ENCODE measurements at regions not wholly inside any gene's neighbourhood (a gene's known extent, or its start where the extent isn't known, plus 50 kb on each side); places are given as distances from the start of the nearest gene placed in this dataset.

DNA sequence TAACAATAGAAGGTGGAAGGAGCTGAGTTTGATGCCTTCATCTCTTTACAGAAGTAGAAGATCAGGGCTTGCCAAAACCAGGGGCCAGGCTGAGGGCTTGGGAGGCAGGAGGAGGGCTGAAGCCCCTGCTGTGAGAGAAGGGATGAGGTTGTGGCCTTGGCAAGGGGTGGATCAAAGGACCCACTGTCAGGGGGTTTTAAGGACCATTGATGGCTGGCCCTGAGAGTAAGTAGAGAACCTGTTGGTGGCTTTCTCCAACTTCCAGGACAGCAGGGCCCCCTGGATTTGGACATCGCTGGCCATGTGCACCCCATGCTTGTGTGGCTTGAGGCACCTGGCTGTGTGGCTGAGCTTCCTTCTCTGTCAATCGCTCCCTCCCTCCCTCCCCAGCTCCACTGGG, 927.7 kb downstream of the TBC1D22A start:
- no peak overlapping the region for H2BK120ac ChIP-seq (ENCODE audit: low read depth, low read length)
- no peak overlapping the region for H3K18ac ChIP-seq (ENCODE audit: low read depth, low read length)
- no peaks in the 10 kb centered on the region for H4K20me1 ChIP-seq (ENCODE audit: insufficient read depth, low read length)
- no peak overlapping the region for H2BK15ac ChIP-seq (ENCODE audit: low read depth, low read length)
- ChIA-PET POLR2A (ENCODE audit: unreplicated experiment) (no interaction called here), CTCF (no interaction called here)
- H2AFZ ChIP-seq (replicated peaks; ENCODE audit: low read length, poor library complexity) = no peak overlapping the region
- H3K36me3 ChIP-seq (ENCODE audit: control insufficient read depth, insufficient read depth, low read length) = no peaks in the 10 kb centered on the region
- TF ChIP-seq CHD1 (IDR thresholded peaks at IDR 0.05; ENCODE audit: low read depth, low read length) = no peak
- no peak for TF ChIP-seq RAD21 (IDR thresholded peaks at IDR 0.05; ENCODE audit: low read length)
- TF ChIP-seq, protein P1, sequence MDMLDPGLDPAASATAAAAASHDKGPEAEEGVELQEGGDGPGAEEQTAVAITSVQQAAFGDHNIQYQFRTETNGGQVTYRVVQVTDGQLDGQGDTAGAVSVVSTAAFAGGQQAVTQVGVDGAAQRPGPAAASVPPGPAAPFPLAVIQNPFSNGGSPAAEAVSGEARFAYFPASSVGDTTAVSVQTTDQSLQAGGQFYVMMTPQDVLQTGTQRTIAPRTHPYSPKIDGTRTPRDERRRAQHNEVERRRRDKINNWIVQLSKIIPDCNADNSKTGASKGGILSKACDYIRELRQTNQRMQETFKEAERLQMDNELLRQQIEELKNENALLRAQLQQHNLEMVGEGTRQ (IDR thresholded peaks at IDR 0.05; ENCODE audit: low read depth, low read length) = no peak
- no peak overlapping the region for H4K8ac ChIP-seq (ENCODE audit: low read depth in 2 of 2, low read length in 2 of 2)
- H3K9ac ChIP-seq (ENCODE audit: low read depth, low read length) = no peak overlapping the region
- no peak overlapping the region for H2BK20ac ChIP-seq (ENCODE audit: low read depth, low read length)
- no peak overlapping the region for H3K14ac ChIP-seq (replicated peaks; ENCODE audit: low read depth, low read length)
- H3K27ac ChIP-seq (ENCODE audit: insufficient read depth, low read length) = no peak overlapping the region
- no peaks in the 10 kb centered on the region for H3K79me1 ChIP-seq (ENCODE audit: low read depth in 1 of 2, low read length in 2 of 2)
- peaks cover 49% of the 10 kb centered on the region for H3K9me3 ChIP-seq (ENCODE audit: control insufficient read depth, insufficient read depth, low read length)
- no peak overlapping the region for H3K23ac ChIP-seq (ENCODE audit: low read depth, low read length)
- H3K4ac ChIP-seq (ENCODE audit: low read depth, low read length) = no peak overlapping the region
- H2AK5ac ChIP-seq (ENCODE audit: low read depth, low read length) = no peak overlapping the region
- H4K5ac ChIP-seq (ENCODE audit: low read depth, low read length) = no peak overlapping the region
- no TSS peak for BruUV-seq (replicated peaks)
- H4K91ac ChIP-seq (ENCODE audit: insufficient read depth, low read depth, low read length) = no peak overlapping the region
- no peak overlapping the region for H2AK9ac ChIP-seq (replicated peaks; ENCODE audit: low read depth, low read length, poor library complexity)
- H3K4me3 ChIP-seq (ENCODE audit: insufficient read depth, low read depth, low read length) = no peak overlapping the region
- intact Hi-C loops (cut with micrococcal nuclease) = no loop called here
- in situ Hi-C loops (cut with MboI; ENCODE audit: low sequenced_read_pairs) = no loop called here
- no peak overlapping the region for H3K56ac ChIP-seq (ENCODE audit: extremely low read depth, insufficient read depth, low read length)
- DNase-seq (no peak), ATAC-seq (ENCODE audit: low read depth) (no peak)
- H3K4me1 ChIP-seq (ENCODE audit: control insufficient read depth, insufficient read depth, low read length) = no peaks in the 10 kb centered on the region
- H3K9me1 ChIP-seq (ENCODE audit: insufficient read depth, low read length) = no peaks in the 10 kb centered on the region
- H3K4me2 ChIP-seq (ENCODE audit: low read depth, low read length) = no peak overlapping the region
- H2BK5ac ChIP-seq (ENCODE audit: low read depth, low read length, poor library complexity, severe bottlenecking) = no peak overlapping the region
- WGBS, 2 experiments (ENCODE audit: extremely low coverage in 2 of 2, insufficient read length in 1 of 2) = no CpG with 5 or more reads among the region's 2 CpGs
- dilution Hi-C loops (cut with HindIII; ENCODE audit: low sequenced_read_pairs, unreplicated experiment) = no loop called here
- H3K27me3 ChIP-seq (ENCODE audit: control insufficient read depth, insufficient read depth, low read length) = no peaks in the 10 kb centered on the region

Data from IMR-90 (cell line).